ENCODE measurements at regions not wholly inside any gene's neighbourhood (a gene's known extent, or its start where the extent isn't known, plus 50 kb on each side); places are given as distances from the start of the nearest gene placed in this dataset.

GRCh38 chr18:38368246-38368645 is 802.6 kb upstream of the CELF4 start:
- DNase-seq, result peak; percentile 32

- DNase-seq, result peak; percentile 41
These were observed 801.9 kb upstream of the CELF4 start for GRCh38 chr18:38367473-38367872.

- no peak for DNase-seq
These were observed 796.7 kb upstream of the CELF4 start for GRCh38 chr18:38362286-38362792.

DNA sequence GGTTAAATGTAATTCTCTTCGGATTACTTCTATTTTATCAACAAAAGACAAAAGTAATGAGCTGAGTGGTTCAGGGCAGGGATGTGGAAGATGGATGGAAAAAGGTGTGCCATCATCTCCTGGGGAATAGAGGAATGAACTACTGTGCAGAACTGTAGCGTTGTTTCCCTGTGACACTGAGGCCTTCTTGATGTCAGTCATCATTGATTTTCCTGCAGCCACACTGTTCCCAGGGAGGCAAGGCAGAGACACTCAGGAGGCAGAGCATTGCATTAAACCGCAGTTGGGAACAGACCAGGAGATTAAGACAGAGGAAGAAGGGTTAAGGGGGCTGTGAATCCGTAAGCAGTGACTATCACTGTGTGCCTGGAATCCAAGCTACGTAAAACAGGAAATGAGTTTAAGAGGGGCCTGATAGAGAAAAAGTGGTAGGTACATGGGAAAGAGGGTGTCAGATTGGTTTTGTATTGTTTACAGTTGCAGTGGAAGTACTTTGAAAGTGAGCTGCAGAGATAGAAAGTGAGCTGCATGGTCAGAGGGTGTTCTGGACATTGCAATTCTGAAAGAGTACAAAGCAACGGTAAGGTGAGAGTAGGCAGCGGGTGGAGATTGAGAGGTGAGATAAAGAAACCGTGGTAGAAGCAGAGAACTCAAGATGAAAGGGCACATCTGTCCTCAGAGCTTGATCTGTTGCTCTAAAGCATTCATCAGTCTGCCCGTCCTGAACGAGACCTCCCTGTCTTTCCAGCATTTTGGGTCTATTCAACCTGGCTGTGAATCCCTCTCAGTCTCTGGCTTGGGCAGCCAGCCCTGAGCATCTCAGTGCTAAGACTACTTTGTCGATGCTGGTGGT is 793.4 kb upstream of the CELF4 start:
- no peak for DNase-seq

DNA sequence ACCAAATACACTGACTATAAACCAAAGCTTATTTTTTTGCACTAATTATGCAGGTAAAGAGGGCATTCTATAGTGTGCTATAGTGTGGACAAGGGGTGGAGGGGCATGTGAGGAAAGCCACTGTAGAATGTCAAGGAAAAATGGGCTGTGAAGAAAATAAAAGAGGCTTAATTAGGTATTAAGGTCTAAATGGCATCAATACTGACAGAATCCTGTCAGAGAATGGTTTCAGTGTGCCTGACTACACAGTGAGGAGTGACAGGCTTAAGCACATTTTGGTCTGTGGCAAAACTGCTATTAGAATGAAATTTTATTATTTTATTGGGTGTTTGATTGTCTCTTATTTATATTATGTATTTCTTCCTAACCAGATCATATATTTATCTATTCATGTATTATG is 787.6 kb upstream of the CELF4 start:
- DNase-seq, result no peak

DNA sequence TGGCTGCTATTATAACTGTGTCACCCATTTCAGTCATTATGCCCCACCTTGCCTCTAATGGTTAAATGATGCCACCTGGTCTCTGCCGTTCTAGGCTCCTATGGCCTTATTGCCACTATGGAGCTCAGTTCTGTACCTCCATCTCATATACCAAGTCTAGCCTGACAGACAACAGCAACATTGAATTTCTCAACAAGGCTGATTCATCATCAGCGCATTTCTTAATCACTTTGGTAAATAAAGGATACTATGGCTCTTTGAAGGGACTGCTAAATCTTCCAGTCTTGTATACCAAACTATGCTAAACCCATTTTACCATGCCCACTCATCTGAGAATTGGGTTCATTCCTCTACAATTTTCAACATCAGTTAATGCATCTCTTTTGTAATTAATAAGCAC is 784.5 kb upstream of the CELF4 start:
- DNase-seq, result peak; percentile 30

GRCh38 chr18:38330573-38330972 is 765.0 kb upstream of the CELF4 start:
- no peak for DNase-seq

DNA sequence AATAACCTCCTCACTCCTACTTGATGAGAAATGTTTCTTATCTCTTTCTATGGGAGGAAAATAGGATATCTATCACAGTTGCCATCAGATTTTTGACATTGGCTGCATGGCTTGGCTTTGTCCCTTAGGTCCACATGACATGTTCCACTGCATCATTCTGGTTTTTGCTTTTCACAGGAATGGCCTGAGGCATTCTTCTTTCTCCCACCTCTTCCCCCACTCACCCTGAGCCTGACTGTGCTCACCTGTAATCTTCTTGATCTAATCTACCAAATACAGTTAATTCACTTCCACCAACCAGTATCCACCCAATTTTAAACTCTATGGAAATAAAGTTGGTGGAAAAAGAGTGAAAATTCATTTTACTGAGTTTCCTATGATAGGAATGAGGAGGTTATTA is 763.5 kb upstream of the CELF4 start:
- DNase-seq, result no peak

DNA sequence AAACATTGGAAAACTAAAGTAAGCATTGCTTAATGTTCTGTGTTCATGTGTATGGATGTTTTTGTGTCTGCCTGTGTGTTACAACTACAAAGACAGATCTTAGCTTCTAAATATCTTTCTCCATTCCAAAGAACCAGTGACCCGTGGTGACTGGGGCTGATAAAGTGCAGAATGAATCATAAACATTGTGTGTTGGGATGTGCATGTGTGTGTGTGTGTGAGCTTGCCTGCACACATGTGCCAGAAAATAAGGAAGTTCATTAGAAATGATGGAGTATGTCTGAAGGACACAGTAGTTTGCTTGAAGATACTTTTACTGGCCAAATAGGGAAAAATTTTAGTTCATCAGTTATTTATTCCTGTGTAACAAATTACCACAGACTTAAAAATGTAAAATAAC is 756.6 kb upstream of the CELF4 start:
- DNase-seq, result no peak

GRCh38 chr18:38321262-38321661 is 755.7 kb upstream of the CELF4 start:
- DNase-seq, result no peak

DNA sequence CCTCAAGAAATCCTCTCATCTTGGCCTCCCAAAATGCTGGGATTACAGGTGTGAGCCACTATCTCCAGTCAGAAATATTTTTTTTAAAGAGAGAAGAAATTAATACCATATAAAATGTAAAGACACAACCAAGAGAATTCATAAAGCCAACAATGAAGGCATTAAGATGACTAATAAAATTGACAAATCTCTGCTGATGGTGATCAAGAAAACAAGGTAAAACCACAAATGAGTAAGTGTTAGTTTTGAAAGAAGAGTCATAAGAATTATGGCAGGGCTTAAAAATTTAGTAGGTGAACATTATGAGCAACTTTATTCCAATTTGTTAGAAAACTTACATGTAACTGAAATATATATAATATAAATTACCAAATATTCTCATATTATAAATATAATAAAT is 752.8 kb upstream of the CELF4 start:
- no peak for DNase-seq

- no peak for DNase-seq
These were observed 748.2 kb upstream of the CELF4 start for GRCh38 chr18:38313831-38314230.

GRCh38 chr18:38312532-38312931 is 746.9 kb upstream of the CELF4 start:
- no peak for DNase-seq

GRCh38 chr18:38310936-38311335 is 745.3 kb upstream of the CELF4 start:
- no peak for DNase-seq

DNA sequence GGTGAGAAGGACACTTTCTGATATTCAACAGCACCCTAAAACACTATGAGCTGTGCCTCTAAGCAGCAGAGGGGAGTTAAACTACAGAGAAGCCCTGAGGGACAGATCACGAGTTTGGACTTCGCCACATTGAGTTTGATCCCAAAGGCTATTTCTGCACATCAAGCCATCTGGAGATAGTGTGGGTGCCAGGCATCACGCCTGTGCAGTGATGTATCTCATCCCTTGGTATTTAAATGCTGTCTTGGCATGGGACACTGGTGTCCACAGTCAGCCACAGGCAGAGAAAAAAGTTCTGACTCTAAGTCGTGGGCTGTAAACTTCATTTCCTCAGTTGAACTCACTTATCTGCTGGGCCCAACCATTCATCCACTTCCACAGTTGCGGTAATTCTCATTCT is 742.3 kb upstream of the CELF4 start:
- no peak for DNase-seq

- no peak for DNase-seq
These were observed 740.4 kb upstream of the CELF4 start for GRCh38 chr18:38305961-38306360.

DNA sequence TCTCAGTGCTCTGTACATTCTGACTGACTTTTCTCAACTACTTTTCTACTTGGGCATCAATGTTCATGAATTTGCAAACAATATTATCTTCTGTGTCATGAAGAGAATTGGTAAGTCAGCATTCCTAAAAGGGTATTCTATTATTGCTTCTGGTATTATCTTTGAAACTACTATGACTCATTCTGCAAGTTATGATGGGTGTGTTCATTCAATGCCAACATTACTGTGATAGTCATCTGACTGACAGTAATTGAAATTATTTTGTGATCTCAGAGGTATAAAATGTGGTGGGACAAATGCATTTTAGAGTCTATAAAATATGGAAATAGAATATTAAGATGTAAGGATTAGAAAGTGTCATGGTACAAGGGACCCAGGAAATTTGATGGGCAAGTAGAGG is 736.0 kb upstream of the CELF4 start:
- no peak for DNase-seq

GRCh38 chr18:38297910-38298309 is 732.3 kb upstream of the CELF4 start:
- no peak for DNase-seq

DNA sequence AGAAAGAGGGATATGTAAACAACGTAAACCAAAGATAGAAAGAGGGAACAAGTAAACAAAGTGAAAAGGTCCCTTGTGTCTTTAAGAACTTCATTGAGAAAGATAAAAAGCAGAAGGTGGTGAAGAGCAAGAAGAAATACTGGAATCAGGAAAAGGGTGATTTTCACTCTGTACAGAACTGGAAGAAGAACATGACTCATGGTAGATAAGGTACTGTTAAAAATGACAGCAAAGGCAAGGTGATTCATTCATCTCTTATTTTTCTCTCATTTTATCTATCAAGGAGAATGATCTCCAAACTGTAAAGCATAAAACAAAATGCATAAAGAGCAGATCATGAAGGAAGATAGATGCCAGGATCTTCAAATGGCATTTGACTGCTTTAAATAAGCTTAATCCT is 724.6 kb upstream of the CELF4 start:
- DNase-seq, result no peak

DNA sequence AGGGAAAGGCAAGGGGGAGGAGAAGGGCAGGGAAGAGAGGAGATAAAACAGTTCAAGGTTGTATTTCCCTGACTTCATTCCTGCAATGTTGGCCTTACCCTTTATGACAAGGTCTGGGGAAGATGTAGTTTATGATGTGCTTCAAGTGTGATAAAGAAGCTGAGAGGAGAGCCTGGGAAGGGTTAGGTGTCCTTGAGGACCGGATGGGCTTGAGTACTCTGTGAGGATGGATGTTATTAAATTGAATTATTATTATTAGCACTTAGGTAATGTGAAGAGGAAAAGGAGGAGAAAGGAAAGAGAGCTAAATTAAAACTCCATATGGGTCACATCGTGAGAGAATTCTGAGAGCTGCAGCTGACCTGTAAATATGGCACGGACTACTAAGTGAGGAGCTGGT is 719.4 kb upstream of the CELF4 start:
- no peak for DNase-seq

DNA sequence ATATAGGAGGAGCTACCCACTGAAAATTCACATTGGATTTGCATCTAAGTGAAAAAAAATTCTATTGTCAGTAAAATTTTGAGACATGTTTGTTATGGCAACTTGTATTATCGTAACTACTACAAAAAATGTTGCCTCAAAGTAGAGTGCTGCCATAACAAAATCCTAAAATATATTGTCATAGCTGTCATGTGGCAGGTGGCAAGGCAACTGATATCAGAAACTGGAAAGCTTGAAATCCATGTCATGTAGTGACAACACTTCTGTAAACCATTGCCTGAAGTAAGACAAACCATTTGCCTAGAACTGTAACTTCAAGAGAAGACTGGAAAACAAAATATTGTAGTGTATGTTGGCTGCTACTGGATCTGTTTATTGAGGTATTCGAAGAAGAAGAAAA is 697.5 kb upstream of the CELF4 start:
- no peak for DNase-seq

- DNase-seq, result no peak
These were observed 697.1 kb upstream of the CELF4 start for GRCh38 chr18:38262661-38263060.

GRCh38 chr18:38257661-38258060 is 692.1 kb upstream of the CELF4 start:
- no peak for DNase-seq

DNA sequence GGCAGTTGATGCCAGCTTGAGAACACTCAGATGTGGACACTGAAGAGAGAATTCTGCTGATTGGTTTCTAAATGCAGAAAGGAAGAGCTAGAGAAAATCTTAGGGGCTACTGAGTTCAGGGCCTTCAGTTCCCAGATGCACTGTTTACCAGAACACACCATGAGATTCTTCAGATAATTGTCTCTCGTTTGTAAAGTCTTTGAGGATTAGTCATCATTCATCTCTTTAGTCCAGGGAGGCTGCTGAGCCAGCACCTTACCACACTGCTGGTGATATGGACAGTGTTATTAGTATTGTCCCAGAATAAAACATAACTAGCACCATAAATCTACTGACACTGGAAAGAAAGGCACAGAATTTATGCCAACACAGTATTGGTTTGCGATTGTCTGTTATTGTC is 690.8 kb upstream of the CELF4 start:
- no peak for DNase-seq

DNA sequence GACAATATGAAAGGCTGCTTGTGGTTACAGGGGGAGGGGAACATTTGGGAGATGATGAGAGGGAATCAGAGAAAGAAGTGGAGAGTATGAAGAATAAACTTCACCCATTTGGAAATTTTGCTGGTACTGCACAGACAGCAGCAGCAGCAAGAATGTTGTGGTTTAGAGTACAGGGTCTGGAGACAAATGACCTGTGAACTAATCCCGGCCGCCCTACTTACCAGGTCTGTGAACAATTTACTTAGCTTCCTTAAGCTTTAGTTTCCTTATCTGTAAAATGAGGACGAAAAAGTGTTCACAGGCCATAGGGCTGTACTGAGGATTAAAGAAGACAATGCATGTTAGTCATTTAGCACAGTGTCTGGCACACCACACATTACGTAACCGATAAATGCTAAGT is 685.4 kb upstream of the CELF4 start:
- DNase-seq, result no peak

All from DMS53 (cell line).